GM18505 (cell line): ENCODE measurements at regions not wholly inside any gene's neighbourhood (a gene's known extent, or its start where the extent isn't known, plus 50 kb on each side); places are given as distances from the start of the nearest gene placed in this dataset.
"Not testable (repeated sequence)": the region's sequence is repeated elsewhere in the genome, so short reads cannot be mapped to it uniquely, and the experiment has no call there.

Source experiments
- ATAC-seq: cut with Tn5 transposase; IDR thresholded peaks from one replicate; pipeline ENCODE4 v1.9.1; 2021; ENCODE audit not compliant: unreplicated experiment
- POLR2A ChIP-seq: IDR thresholded peaks from 4 replicates; pipeline ENCODE4 v1.6.1; 2011; ENCODE audit warnings: borderline replicate concordance; ENCODE audit not compliant: insufficient read depth, insufficient read length; ENCODE audit errors: extremely low read depth

DNA sequence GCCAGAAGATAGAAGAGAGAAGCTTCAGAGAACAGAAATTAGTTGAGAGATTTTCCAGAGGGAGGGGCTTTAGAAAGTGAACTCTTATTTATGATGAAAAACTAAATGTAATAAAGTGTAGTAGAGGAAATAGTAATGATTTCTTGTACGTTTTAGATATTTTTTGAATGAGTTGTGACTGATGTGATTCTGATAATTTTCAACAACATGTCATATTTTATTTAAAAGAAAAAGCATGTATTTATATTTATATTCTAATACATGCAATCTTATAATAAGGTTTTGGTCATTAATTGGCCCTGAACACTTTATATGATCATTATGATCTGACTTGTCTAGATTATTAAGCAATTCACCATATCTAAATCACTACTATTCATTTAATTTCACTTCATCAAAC is 735.2 kb upstream of the CDH9 start:
- ATAC-seq = no peak
- TF ChIP-seq POLR2A = no peak

DNA sequence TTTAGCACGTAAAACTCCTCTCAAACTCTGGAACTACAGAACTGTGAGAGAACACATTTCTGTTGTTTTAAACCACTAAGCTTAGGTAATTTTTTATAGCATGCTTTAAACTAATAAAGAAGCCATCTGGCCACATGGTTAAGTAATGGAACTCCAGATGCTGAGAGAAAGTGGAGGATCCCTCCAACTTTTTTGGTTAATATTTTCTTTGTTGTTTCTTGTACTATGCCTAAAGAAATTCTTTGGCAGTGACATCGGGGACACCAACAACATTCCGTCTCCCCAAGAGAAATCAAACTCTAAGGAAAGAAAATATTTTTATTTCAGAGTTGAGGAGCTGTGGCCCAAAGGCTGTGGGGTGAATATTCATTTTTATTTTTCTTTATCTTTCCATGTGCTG is 734.8 kb upstream of the CDH9 start:
- ATAC-seq = no peak

DNA sequence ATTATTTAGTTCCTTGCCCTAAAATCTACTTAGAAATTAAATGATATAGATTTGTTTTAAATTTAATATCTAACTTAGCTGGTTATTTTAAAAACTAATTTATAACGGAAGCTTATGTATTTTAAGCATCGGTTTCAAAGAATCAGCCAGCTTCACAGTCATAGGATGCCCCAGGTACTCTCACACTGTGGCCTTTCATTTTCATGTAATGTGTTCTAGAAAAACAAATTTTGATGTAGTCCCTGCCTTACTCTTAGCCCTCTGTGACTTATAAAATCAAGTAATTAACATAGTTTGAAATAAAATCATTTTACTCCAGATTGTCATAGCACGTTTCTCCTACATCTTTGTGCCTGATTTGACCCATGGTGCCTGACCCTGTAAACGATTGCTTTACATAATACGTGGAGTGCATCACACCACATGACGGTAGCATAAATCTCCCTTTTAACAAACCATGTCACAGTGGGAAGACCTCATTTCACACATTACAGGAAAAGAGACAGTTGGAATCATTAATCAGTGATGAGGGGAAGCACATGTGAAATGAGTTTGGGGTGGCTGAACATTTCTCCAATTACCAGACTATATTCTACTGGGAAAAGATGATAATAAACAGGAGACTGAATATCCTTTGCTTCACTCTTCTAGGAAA is 731.5 kb upstream of the CDH9 start:
- TF ChIP-seq POLR2A = no peak
- ATAC-seq = no peak

More for the DNA sequence above, 734.8 kb upstream of the CDH9 start:
- no peak for TF ChIP-seq POLR2A

DNA sequence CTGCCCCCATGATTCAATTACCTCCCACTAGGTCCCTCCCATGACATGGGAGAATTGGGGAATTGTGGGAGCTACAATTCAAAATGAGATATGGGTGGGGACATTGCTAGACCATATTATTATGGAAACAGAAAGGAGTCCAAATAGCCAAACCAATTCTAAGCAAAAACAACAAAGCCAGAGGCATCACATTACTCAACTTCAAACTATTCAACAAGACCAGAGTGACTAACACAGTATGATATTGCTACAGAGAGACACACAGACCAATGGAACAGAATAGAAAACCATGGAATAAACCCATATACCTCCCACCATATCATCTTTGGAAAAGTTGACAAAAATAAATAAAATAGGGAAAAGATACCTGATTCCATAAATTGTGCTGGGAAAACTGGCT is 710.5 kb upstream of the CDH9 start:
- TF ChIP-seq POLR2A = no peak
- no peak for ATAC-seq

DNA sequence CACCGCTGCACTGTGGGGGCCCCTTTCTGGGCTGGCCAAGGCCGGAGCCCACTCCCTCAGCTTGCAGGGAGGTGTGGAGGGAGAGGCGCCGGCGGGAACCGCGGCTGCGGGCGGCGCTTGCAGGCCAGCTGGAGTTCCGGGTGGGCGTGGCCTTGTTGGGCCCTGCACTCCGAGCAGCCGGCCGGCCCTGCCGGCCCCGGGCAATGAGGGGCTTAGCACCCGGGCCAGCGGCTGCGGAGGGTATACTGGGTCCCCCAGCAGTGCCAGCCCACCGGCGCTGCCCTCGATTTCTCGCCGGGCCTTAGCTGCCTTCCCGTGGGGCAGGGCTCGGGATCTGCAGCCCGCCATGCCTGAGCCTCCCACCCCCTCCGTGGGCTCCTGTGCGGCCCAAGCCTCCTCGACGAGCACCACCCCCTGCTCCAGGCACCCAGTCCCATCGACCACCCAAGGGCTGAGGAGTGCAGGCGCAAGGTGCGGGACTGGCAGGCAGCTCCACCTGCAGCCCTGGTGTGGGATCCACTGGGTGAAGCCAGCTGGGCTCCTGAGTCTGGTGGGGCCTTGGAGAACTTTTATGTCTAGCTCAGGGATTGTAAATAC is 705.1 kb upstream of the CDH9 start:
- ATAC-seq = not testable (repeated sequence)

DNA sequence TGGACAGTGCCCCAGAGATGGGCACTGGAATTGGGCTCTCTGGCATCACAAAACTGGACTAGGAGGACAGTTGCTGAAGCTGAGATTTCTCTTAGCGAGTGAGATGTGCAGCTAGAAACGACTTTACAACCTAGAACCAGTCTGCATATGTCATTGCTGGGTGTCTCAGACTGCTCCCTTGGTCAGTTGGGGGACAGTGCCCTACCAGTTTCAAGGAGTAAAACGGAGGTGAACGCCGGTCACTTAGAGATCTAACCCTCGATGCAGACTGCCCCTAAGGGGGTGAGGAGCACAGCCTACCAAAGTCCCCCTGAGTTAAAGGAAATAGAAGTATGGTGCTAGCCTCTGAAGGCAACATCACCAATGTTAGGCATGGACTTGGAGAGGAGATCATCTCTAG is 704.4 kb upstream of the CDH9 start:
- TF ChIP-seq POLR2A = no peak
- no peak for ATAC-seq

DNA sequence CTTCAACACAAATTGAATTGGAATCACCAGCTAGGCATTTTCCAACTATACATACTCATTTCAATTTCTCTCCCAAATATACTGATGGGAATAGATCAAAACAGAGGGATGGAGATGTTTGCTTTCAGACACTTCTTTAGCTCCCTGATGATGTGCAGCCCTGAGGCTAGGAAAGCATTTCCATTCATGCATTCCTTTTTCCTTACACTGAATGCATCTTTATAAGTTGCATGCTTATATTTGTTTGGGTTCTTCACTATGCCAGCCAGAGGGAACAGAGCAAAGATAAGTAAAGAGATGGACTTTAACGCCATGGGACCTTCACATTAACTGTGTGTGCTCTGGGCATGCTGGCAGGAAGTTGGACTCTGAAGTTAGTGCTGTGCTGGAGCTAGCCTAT is 696.5 kb upstream of the CDH9 start:
- no peak for TF ChIP-seq POLR2A
- ATAC-seq = no peak

DNA sequence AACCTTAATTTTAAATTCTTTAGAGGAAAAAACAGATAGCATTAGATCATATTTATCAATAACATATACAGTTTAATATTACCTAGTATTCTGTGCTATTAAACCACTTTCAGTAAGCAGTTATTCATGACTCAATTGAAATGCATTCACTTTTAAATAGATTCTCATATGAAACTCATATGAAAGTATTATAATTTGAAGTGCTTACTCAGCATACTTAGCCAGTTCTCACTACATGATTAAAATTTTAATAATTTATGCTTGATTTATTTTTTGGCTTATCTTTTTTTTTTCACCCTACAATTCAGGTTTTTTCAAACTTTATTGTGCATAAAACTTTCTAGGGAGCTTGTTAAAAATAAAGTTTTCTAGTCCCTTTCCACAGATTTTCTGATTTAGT is 694.9 kb upstream of the CDH9 start:
- TF ChIP-seq POLR2A = no peak
- no peak for ATAC-seq

DNA sequence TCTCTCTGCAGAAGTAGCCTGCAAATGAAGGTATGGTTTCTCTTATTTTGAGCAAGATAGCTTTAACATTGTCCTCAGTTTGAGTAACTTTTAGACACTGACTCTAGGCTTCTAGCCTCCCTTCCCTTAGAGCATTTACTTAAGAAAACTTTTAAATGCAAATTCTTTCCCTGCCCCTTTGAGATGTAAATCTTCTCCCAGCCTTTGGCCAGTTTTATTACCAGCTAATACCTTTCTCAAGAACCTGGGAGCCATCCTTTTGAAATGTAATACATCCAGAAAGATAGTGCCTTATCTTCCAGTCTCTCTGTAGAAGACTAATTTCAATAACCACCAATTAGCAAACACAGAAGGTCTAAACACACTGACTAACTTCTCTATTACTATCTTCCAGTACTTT is 688.9 kb upstream of the CDH9 start:
- TF ChIP-seq POLR2A = no peak
- ATAC-seq = no peak

DNA sequence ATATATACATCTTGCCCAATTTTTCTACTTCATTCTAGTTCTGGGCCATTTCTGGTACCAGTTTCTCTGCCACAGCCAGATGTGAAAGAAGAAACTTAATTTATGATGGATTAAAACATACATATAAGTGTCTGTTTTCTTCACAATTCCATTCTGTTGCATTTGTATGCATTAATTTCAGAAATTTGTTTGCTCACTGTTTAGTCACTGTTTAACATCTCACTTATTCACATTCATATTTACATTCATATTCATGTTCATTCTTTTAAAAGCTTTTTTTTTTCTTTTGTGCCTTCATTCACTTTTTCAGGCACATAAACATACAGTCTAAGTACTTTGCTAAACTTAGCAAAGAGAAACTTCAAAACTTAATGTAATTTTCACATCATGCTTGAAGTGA is 684.0 kb upstream of the CDH9 start:
- ATAC-seq = no peak
- no peak for TF ChIP-seq POLR2A

DNA sequence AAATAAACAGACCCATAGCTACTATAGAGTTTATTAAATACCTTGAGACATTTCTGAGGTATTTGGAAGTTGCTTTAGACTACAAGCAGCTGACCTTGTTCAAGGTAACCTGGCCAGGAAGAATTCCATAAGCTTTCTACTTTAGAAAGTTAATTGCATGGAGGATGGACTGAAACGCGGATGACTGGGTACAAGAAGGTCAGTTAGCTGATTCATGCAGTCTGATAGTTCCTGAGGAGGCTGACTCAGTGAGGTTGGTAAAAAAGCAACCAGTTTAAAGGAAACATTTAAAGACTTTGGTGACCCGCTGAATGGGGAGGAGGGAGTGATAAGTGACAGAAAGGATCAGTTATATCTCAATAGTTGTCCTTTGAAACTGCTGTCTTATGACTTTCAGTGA is 670.1 kb upstream of the CDH9 start:
- TF ChIP-seq POLR2A = no peak
- ATAC-seq = no peak

DNA sequence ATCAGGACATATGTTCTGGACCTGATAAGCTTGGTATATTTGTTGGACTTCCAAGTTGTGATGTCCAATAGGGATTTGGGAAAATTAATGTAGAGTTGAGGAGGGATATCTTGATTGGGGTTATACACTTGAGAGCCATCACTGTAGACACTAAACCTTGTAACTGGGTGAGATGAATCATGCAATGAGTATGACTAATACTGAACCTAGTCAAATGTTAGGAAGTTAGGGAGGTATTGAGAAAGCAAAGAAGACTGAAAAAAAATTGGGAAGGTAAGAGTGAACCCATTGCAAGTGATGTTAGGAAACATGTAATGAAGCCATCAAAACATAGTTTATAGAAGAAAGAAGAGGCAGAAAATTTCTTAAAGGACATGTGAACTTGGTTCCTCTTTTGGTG is 668.4 kb upstream of the CDH9 start:
- no peak for ATAC-seq
- TF ChIP-seq POLR2A = no peak

DNA sequence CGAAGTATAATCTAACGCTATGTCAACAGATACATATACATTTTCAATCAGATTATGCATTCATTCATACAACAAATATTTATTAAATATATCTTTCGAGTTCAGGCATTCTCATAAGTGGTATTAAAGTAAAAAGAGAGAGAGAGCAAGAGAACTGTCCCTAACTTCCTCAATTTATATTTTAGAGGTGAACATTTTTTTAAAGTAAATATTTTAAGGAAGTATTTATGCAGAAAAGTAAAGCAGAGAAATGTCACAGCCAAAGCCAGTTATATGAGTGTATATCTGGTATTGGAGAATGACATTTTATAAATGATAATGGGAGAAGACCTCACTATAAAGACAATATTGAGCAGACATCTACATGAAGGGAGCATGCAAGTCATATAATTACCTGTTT is 667.3 kb upstream of the CDH9 start:
- no peak for TF ChIP-seq POLR2A
- ATAC-seq = no peak

DNA sequence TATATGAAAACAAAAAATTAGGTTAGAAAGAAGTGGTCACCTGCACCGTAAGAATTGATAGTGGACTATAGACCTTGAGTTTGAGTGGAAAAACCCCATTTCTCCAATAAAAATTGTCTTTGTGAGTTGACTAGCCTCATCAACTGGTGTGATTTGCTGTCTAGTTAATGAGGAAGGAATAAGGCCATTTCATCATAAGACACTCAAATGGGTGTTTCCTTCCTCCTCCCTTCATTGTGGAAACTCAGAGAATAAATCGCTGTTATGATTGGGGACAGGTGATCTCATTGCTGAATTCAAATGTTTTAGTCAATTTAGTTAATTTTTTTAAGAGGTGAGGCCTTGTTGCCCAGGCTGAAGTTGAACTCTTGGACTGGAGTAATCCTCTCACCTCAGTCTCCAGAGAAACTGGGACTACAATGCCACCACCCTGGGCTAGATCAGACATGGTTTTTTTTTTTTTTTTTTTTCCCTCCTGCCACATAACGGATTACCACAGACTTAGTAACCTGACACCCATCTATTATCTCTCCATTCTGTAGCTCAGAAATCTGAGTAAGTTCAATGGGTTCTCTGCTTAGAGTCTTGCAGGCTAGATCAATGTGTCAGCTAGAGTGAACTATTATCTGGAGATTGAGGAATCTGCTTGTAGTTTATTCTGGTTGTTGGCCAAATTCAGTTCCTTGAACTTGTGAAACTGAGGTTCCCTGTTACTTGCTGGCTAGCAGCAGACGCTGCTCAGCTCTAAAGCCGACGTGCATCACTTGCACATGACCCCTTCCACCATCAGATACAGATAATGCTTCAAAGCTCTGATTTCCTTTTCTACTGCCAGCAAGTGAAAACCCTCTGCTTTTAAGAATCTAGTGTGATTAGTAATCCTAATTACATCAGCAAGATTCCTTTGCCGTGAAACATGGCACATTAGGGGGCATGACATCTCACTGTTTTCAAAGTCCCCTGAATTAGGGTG is 663.8 kb upstream of the CDH9 start:
- TF ChIP-seq POLR2A = no peak
- ATAC-seq = no peak

DNA sequence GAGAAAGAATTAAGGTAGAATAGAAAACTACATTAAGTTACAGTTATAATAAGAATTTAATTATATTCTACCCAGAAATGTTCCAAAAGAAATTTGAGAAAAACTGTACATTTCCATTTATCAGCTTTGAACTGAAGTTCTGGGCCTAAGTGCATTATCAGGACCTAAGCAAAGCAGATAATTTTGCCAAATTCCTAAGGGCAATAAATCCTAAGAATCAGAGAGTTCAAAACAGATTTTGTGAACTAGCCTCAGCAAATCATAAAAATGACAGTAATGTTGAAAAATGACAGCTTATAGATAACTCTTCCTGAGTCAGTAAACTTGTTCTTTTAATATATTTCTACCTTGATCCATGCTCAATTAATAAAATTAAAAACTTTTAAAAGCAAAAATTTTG is 662.1 kb upstream of the CDH9 start:
- TF ChIP-seq POLR2A = no peak
- ATAC-seq = no peak

DNA sequence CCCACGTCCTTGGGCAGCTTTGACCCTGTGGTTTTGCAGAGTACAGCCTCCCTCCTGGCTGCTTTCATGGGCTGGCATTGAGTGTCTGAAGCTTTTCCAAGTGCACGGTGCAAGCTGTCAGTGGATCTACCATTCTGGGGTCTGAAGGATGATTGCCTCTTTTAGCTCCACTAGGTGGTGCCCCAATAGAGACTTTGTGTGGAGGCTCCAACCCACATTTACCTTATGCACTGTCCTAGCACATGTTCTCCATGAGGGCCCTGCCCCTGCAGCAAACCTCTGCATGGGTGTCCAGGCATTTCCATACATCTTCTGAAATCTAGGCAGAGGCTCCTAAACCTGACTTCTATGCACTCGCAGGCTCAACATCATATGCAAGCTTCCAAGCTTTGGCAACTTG is 644.2 kb upstream of the CDH9 start:
- ATAC-seq = no peak
- no peak for TF ChIP-seq POLR2A
